Naive B cell (primary cell): ENCODE measurements at regions not wholly inside any gene's neighbourhood (a gene's known extent, or its start where the extent isn't known, plus 50 kb on each side); places are given as distances from the start of the nearest gene placed in this dataset.
"Not testable (repeated sequence)": the region's sequence is repeated elsewhere in the genome, so short reads cannot be mapped to it uniquely, and the experiment has no call there.

ENCODE experiments used
- ATAC-seq, 2 donors: fragments of 150-1000 bp; cut with Tn5 transposase; 2 replicates each; pipeline ENCODE4 v1.10.0; 2021; ENCODE audit warnings: low read depth in 2 of 2, mild to moderate bottlenecking in 2 of 2, moderate library complexity in 2 of 2
- DNase-seq: peaks from one replicate; pipeline ENCODE4 v3.0.0; 2022
- H3K27ac Mint-ChIP-seq, 6 donors: one replicate each; pipeline ENCODE4 v1.8.0; 2020 to 2022; ENCODE audit warnings: mild to moderate bottlenecking in 6 of 6, mixed read lengths in 6 of 6, moderate library complexity in 5 of 6, inconsistent platforms in 2 of 6
- H3K27me3 Mint-ChIP-seq, 3 donors: one replicate each; pipeline ENCODE4 v1.8.0; 2021 to 2022; ENCODE audit warnings: mixed read lengths in 3 of 3, mild to moderate bottlenecking in 1 of 3
- H3K36me3 Mint-ChIP-seq, 2 donors: one replicate each; pipeline ENCODE4 v1.8.0; 2020 to 2022; ENCODE audit warnings: mixed read lengths in 2 of 2, inconsistent platforms in 1 of 2, mild to moderate bottlenecking in 1 of 2
- H3K4me1 Mint-ChIP-seq, 3 donors: one replicate each; pipeline ENCODE4 v1.8.0; 2020 to 2022; ENCODE audit warnings: mixed read lengths in 3 of 3, inconsistent platforms in 1 of 3, mild to moderate bottlenecking in 1 of 3, moderate library complexity in 1 of 3
- H3K4me3 Mint-ChIP-seq, 8 donors: one replicate each; pipeline ENCODE4 v1.8.0; 2020 to 2022; ENCODE audit warnings: mild to moderate bottlenecking in 8 of 8, mixed read lengths in 8 of 8, moderate library complexity in 8 of 8, inconsistent platforms in 2 of 8
- H3K9me3 Mint-ChIP-seq, 7 donors: one replicate each; pipeline ENCODE4 v1.8.0; 2020 to 2022; ENCODE audit warnings: mixed read lengths in 7 of 7, mild to moderate bottlenecking in 5 of 7, inconsistent platforms in 2 of 7, moderate library complexity in 1 of 7

GRCh38 chr7:63057265-63057664 is 941.4 kb upstream of the ZNF722 start:
- Mint-ChIP-seq H3K4me3 (no peak overlapping the region), H3K4me1 (no peaks in the 10 kb centered on the region), H3K36me3 (no peaks in the 10 kb centered on the region), H3K27ac (no peak overlapping the region), H3K9me3 (peaks cover 0 to 25% (median 10%) of the 10 kb centered on the region in 7 donors), H3K27me3 (no peaks in the 10 kb centered on the region)
- ATAC-seq = no peak
- DNase-seq = no peak

DNA sequence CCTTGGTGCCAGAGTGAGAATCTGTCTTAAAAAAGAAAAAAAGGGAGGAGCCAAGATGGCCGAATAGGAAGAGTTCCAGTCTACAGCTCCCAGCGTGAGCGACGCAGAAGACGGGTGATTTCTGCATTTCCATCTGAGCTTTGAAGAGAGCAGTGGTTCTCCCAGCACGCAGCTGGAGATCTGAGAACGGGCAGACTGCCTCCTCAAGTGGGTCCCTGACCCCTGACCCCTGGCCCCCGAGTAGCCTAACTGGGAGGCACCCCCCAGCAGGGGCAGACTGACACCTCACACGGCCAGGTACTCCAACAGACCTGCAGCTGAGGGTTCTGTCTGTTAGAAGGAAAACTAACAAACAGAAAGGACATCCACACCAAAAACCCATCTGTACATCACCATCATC is 937.9 kb upstream of the ZNF722 start:
- DNase-seq, H3K4me1 Mint-ChIP-seq, H3K27ac Mint-ChIP-seq, ATAC-seq, H3K27me3 Mint-ChIP-seq, H3K4me3 Mint-ChIP-seq, H3K36me3 Mint-ChIP-seq: not testable (repeated sequence)
- H3K9me3 Mint-ChIP-seq = peaks cover 0 to 24% (median 7%) of the 10 kb centered on the region in 7 donors

DNA sequence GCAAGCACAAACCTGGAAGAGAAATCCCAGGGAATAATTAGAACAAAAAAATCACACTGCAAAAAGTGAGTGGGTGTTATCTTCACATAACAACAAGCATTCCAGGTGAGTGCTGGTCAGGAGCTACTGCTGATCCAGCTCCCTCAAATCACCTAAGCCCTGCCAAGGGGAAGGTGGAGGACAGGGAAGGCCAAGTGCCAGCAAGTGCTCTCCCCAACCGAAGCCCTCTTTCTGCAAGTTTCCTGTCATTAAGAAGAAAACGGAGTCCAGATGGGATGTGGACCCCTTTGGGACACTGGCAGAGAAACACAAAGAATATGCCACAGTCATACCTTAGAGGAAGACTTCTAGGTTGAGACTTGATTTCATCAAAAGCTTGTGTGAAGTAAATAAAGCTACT is 933.0 kb upstream of the ZNF722 start:
- peaks cover 0 to 6% of the 10 kb centered on the region in 2 donors for H3K36me3 Mint-ChIP-seq
- H3K27me3 Mint-ChIP-seq = no peaks in the 10 kb centered on the region
- no peak overlapping the region for H3K27ac Mint-ChIP-seq
- no peaks in the 10 kb centered on the region for H3K4me1 Mint-ChIP-seq
- H3K4me3 Mint-ChIP-seq = no peak overlapping the region
- ATAC-seq (no peak), DNase-seq (no peak)
- H3K9me3 Mint-ChIP-seq = peaks cover 10 to 36% (median 18%) of the 10 kb centered on the region in 7 donors

GRCh38 chr7:63066235-63066634 is 932.4 kb upstream of the ZNF722 start:
- not testable (repeated sequence) for H3K4me3 Mint-ChIP-seq, H3K4me1 Mint-ChIP-seq, H3K27me3 Mint-ChIP-seq, ATAC-seq, H3K36me3 Mint-ChIP-seq, DNase-seq, H3K27ac Mint-ChIP-seq
- peaks cover 10 to 36% (median 18%) of the 10 kb centered on the region in 7 donors for H3K9me3 Mint-ChIP-seq

GRCh38 chr7:63067897-63068585 is 930.6 kb upstream of the ZNF722 start:
- Mint-ChIP-seq H3K27ac (no peak overlapping the region), H3K27me3 (no peaks in the 10 kb centered on the region), H3K4me3 (no peak overlapping the region), H3K36me3 (peaks cover 0 to 14% of the 10 kb centered on the region in 2 donors), H3K4me1 (no peaks in the 10 kb centered on the region), H3K9me3 (peaks cover 13 to 32% (median 22%) of the 10 kb centered on the region in 7 donors)
- ATAC-seq = no peak
- DNase-seq = no peak

GRCh38 chr7:63070696-63071095 is 928.0 kb upstream of the ZNF722 start:
- no peak overlapping the region for H3K27ac Mint-ChIP-seq
- no peak for ATAC-seq

GRCh38 chr7:63071396-63071795 is 927.3 kb upstream of the ZNF722 start:
- Mint-ChIP-seq H3K9me3 (peaks cover 17 to 43% (median 27%) of the 10 kb centered on the region in 7 donors), H3K4me3 (no peak overlapping the region), H3K36me3 (peaks cover 0 to 9% of the 10 kb centered on the region in 2 donors), H3K27ac (no peak overlapping the region), H3K4me1 (no peaks in the 10 kb centered on the region), H3K27me3 (no peaks in the 10 kb centered on the region)
- ATAC-seq = no peak
- DNase-seq = no peak

More at GRCh38 chr7:63070696-63071095, 928.0 kb upstream of the ZNF722 start:
- DNase-seq = no peak
- H3K4me1 Mint-ChIP-seq = no peaks in the 10 kb centered on the region
- peaks cover 20 to 46% (median 29%) of the 10 kb centered on the region in 7 donors for H3K9me3 Mint-ChIP-seq
- H3K4me3 Mint-ChIP-seq = no peak overlapping the region
- no peaks in the 10 kb centered on the region for H3K27me3 Mint-ChIP-seq
- H3K36me3 Mint-ChIP-seq = peaks cover 0 to 14% of the 10 kb centered on the region in 2 donors

- Mint-ChIP-seq H3K27me3 (no peaks in the 10 kb centered on the region), H3K36me3 (peaks cover 0 to 7% of the 10 kb centered on the region in 2 donors), H3K4me1 (no peaks in the 10 kb centered on the region), H3K27ac (no peak overlapping the region), H3K9me3 (peaks cover 17 to 38% (median 30%) of the 10 kb centered on the region in 7 donors), H3K4me3 (no peak overlapping the region)
- ATAC-seq = no peak
- DNase-seq = no peak
These were observed 926.7 kb upstream of the ZNF722 start for GRCh38 chr7:63071920-63072319.

DNA sequence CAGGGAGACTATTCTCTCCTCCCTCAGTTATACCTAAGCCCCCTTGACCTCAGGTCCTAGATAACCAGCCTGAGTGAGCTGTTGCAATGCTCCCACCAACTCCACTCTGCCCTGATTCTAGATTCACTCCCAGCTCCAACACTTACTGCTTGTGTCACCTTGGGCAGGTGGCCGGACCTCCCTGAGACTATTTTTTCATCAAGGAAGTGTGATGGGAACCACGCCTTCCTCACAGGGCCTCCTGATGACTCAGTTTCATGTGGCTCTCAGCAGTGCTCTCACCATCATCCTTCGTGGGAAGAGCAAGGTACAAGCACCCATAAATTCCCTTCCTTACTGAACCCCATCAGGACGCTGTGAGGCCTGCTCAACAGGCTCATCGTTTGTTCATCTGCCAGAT is 925.8 kb upstream of the ZNF722 start:
- no peaks in the 10 kb centered on the region for H3K4me1 Mint-ChIP-seq
- H3K27me3 Mint-ChIP-seq = no peaks in the 10 kb centered on the region
- no peak for ATAC-seq
- no peak overlapping the region for H3K27ac Mint-ChIP-seq
- H3K4me3 Mint-ChIP-seq = no peak overlapping the region
- peaks cover 0 to 7% of the 10 kb centered on the region in 2 donors for H3K36me3 Mint-ChIP-seq
- H3K9me3 Mint-ChIP-seq = peaks cover 17 to 34% (median 27%) of the 10 kb centered on the region in 7 donors
- no peak for DNase-seq

- Mint-ChIP-seq H3K36me3 (peaks cover 0 to 7% of the 10 kb centered on the region in 2 donors), H3K9me3 (peaks cover 17 to 36% (median 27%) of the 10 kb centered on the region in 7 donors), H3K4me3 (no peak overlapping the region), H3K4me1 (no peaks in the 10 kb centered on the region), H3K27me3 (no peaks in the 10 kb centered on the region), H3K27ac (no peak overlapping the region)
- no peak for DNase-seq
- ATAC-seq = no peak
These were observed 925.4 kb upstream of the ZNF722 start for GRCh38 chr7:63073286-63073685.

GRCh38 chr7:63073736-63074135 is 924.9 kb upstream of the ZNF722 start:
- Mint-ChIP-seq H3K36me3 (peaks cover 0 to 7% of the 10 kb centered on the region in 2 donors), H3K4me1 (no peaks in the 10 kb centered on the region), H3K4me3 (no peak overlapping the region), H3K27me3 (no peaks in the 10 kb centered on the region), H3K9me3 (peaks cover 13 to 37% (median 23%) of the 10 kb centered on the region in 7 donors), H3K27ac (no peak overlapping the region)
- ATAC-seq (no peak), DNase-seq (no peak)

DNA sequence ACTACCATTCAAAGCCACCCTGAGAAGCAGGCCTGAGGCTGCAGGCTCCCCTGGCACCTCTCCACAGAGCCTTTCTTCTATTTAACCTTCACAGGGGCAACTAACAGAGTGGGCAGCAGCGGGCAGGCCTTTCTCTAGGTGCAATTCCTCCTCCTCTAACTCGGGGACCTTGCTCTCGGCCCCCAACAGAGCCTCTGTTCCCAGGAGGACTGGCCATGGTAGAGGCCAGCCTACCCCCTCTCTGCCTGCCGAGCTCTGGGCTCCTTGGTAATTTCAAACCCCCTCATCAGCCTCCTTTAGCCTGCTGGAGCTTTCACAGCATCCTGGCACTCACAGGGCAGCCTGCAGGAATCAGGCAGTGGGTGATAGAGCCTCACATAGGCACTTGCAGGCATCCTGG is 920.8 kb upstream of the ZNF722 start:
- peaks cover 10 to 47% (median 26%) of the 10 kb centered on the region in 7 donors for H3K9me3 Mint-ChIP-seq
- H3K27ac Mint-ChIP-seq = no peak overlapping the region
- no peaks in the 10 kb centered on the region for H3K4me1 Mint-ChIP-seq
- H3K36me3 Mint-ChIP-seq = peaks cover 0 to 2% of the 10 kb centered on the region in 2 donors
- no peak overlapping the region for H3K4me3 Mint-ChIP-seq
- DNase-seq (no peak), ATAC-seq (no peak)
- H3K27me3 Mint-ChIP-seq = no peaks in the 10 kb centered on the region

- no peak for DNase-seq
- H3K27ac Mint-ChIP-seq = no peak overlapping the region
- ATAC-seq = no peak
- H3K27me3 Mint-ChIP-seq = no peaks in the 10 kb centered on the region
- H3K4me3 Mint-ChIP-seq = no peak overlapping the region
- no peaks in the 10 kb centered on the region for H3K4me1 Mint-ChIP-seq
- peaks cover 4 to 41% (median 25%) of the 10 kb centered on the region in 7 donors for H3K9me3 Mint-ChIP-seq
- H3K36me3 Mint-ChIP-seq = peaks cover 0 to 3% of the 10 kb centered on the region in 2 donors
These were observed 918.2 kb upstream of the ZNF722 start for GRCh38 chr7:63080406-63080805.

DNA sequence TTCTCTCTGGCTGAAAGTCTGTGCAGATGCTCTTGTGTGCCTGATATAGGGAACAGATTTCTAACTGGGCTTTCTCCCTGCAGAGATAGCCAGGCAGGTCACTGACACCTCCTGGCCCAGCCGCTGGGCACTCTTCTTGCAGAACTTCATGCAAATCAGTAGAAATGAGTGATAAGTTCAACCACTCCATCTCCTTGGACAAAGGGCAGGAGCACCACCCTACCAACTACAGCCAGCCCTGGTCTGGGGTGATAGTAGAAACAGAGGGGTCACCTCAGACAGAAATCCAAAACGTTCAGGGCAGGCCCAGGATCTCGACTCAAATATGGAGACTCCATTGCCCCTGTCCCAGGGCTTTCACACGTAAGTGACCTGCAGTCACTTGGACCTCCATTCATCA is 917.8 kb upstream of the ZNF722 start:
- H3K4me1 Mint-ChIP-seq = no peaks in the 10 kb centered on the region
- DNase-seq (no peak), ATAC-seq (no peak)
- H3K27me3 Mint-ChIP-seq = no peaks in the 10 kb centered on the region
- H3K9me3 Mint-ChIP-seq = peaks cover 3 to 43% (median 25%) of the 10 kb centered on the region in 7 donors
- H3K36me3 Mint-ChIP-seq = peaks cover 0 to 3% of the 10 kb centered on the region in 2 donors
- H3K27ac Mint-ChIP-seq = no peak overlapping the region
- H3K4me3 Mint-ChIP-seq = no peak overlapping the region
